Esophagus mucosa (tissue), 1 donor: ENCODE measurements at regions not wholly inside any gene's neighbourhood (a gene's known extent, or its start where the extent isn't known, plus 50 kb on each side); places are given as distances from the start of the nearest gene placed in this dataset.

Experiments used
- ATAC-seq: fragments of 200-7000 bp; cut with Tn5 transposase; one replicate; pipeline ENCODE4 v1.9.1; 2020
- donor health status: DM: yes; HTN: yes; CAD: no.

DNA sequence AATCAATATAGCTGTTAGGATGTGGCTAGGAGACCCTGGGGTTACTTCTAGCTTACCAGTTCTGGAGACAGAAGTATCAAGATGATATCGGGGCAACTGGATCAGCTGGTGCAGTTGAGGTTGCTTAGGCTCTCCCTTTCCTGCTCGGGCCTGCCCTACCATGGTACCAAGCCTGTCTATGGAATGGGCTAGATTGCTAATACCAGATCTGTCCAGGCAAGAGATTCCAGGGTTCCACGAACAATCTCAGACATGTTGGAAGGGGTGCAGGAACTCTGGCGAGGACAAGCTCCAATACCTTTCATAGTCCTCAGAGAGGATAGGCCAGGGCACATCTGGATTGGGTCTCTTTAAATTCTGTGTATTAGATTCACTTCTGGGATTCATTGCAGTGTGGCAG is 53.8 kb downstream of the ADM start:
- peak; percentile 71 for ATAC-seq

DNA sequence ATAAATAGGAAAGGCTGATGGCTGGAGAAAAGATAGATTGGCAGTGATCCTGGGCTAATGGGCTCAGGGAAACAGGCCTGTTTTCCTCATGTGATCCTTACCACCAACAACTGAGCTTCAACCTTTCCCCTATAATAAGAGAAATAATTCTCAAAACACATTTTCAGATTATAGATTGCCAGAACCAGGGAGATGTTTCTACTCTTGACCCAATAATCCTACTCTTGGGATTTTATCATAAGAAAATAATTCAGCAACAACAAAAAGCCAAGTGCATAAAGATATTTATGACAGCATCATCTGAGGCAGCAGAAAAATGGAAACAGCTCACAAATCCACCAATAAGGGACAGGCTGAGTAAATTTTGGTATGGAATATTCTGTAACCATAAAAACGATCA is 54.3 kb downstream of the ADM start:
- no peak for ATAC-seq

GRCh38 chr11:10360835-10361234 is 56.0 kb downstream of the ADM start:
- no peak for ATAC-seq

GRCh38 chr11:10365045-10365444 is 60.2 kb downstream of the ADM start:
- ATAC-seq, result no peak

DNA sequence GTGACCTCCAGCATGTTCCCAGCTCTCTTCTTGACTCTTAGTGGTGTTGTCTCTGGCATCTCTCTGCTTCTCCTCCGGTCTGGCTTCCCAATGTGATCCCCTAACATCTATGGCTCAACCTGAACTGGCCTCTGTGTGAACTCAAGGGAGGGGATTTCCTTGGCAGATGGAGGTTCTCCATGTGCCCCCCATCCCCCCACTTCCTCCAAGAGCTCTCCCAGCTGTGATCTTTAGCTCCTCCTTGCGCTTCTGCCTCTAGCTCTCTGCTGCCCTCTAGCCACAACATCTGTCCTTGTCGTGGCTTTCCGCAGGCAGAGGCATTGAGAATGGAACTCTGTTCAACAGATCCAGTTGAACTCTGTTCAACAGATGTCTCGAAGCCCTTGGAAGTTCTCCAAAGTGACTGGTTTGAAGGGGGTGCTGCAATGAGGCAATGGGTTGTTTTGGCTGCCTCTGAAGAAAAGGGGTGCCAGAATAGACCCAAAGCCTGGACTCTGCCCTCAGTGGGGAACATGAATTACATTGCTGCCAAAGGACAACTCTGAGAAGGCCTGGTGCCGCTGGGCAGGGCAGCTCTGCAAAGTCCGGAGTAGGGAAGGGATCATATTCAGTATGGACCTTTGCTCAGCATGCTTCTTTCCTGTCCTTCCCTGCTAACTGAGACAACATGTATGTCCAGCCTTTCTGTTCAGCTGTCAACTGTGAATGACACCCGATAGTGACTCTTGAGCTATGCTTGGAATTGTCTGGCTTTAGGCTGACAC is 61.9 kb downstream of the ADM start:
- ATAC-seq, result peak; percentile 76

DNA sequence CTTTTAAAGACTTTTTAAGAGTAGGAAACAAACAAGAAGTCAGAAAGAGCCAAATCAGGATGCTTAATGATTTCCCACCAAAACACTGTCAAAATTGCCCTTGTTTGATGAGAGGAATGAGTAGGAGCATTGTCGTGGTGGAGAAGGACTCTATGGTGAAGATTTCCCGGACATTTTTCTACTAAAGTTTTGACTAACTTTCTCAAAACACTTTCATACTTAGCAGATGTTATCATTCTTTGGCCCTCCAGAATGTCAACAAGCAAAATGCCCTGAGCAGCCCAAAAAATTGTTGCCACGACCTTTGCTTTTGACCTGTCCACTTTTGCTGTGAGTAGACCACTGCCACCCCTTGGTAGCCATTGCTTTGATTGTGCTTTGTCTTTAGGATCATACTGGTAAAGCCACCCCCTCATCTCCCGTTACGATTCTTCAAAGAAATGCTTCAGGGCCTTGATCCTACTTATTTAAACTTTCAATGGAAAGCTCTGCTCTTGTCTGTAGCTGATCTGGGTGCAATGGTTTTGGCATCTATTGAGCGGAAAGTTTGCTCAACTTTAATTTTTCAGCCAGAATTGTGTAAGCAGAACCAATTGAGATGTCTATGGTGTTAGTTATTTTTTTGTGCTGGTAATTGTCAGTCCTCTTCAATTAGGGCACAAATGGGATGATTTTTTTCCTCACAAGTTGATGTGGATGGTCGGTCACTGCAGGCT is 67.2 kb downstream of the ADM start:
- no peak for ATAC-seq

GRCh38 chr11:10373340-10373739 is 68.5 kb downstream of the ADM start:
- no peak for ATAC-seq

DNA sequence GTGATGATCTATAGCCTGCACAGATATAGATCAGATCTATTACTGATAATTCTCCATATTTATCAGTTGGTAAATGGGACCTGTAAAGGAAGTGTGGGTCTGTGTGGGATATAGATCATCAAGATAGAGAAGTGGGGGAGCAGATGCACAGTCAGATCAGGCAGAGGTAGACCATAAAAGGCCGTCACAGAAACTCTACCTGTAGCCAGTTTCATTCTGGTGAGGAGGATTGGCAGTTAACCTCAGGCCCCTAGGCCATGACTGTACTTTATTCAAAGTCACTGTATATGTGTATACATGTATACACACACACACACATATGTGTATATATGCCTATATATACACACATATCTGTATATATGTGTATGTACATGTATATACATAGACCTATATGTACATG is 69.1 kb downstream of the ADM start:
- no peak for ATAC-seq

DNA sequence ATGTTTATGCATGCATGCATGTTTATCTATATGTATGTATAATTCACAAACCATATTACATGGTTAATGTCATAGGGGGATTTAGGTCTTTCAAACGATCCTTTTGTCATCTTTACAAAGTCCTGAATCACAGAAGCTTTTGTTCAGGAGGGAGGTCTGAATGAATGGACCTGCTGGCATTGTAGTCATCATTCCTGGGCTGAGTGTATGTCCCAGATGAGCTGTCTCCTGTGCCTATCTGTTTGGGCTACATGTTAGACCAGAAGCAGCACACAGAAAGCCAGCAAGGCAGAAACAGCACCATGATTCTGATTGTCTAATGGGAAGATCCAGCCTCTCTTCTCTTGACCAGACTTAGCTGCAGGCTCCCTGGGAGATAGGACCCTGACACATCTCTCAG is 69.5 kb downstream of the ADM start:
- ATAC-seq, result no peak

DNA sequence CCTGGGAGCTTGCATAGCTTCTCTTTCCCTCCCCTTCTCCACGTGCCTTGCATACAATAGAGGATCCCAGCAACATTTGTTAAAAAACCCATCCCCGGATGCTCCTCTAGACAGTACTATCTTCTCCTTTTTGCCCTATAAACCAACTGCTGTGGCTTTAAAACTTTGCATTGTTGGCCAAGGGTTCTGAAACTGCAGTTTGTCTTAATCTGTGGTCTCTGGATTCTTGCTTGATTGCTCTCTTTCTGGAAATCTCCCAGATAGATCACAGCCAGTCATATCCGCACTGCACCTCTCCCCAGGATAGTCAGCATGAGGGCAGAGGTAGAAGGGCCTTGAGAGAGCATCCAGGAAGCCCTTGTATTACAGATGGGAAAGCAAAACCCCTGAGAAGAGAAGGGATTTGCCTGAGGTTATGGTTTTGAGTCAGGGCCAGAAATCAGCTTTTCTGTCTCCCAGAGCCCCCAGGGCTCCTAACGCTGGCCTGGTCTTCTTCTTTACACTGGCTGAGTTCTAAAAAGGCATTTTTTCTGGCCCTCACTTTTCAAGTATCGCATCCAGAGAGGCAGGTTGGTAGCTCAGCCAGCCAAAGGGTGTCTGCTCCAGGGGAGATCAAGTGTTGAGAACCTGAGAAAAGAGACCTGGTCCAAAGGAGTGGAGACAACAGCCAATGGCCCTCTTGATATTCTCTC is 70.6 kb downstream of the ADM start:
- no peak for ATAC-seq

GRCh38 chr11:10376061-10376460 is 71.2 kb downstream of the ADM start:
- no peak for ATAC-seq

GRCh38 chr11:10377183-10377582 is 72.3 kb downstream of the ADM start:
- ATAC-seq, result no peak

DNA sequence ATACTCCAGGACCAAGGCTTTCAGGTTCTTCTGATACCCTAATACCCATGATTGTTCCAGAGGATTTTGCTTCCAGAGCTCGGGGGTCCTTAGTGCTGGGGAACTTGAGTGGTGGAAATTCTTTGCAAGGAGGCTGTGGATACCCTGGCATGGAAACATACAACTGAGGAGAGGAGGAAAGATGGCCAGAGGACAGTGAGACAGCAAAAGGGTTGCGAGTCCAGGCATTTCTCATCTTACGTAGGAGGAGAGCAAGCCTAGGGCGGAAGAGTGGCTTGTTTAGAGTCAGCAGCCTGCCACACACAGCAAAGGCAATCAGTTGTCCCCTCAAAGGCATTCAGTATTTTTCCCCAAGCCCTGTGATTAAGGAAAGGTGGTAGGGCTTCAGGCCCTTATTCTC is 73.5 kb downstream of the ADM start:
- no peak for ATAC-seq

DNA sequence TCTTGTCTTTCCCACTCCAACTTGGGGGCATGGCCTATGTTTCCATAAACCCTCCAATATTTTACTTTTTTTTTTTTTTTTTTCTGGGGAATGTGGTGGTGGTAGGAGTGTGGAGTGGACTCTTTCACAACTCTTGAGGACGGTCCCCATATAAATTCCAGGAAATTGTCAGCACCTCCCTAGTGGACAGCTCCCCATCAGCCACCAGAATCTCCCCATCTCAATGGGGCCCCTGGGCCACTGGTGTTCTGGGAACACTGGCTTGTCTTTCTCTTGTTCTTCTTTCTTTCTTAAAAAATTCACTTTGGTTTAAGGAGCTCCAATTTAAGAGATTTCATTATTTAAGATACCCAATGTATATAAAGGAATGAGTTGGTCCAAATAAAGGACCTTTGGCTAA is 74.1 kb downstream of the ADM start:
- peak; percentile 45 for ATAC-seq

DNA sequence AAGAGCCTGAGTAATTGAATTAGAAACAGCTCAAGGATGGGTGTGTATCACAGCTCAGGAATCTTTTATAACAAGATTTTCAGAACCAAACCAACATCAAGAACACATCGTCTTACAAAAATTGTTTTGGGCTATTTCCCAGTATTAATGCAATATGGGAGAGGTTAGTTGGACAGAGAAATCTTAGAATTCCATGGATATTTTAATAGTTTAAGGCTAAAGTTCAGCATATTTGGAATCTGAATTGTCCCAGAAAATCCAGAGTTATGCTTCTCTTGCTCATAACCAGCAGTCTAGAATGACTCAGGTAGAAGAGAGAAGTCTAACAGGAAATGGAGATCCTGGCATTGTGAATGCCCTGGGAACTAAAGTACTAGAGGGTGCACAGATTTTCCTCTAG is 74.6 kb downstream of the ADM start:
- ATAC-seq, result peak; percentile 8

- peak; percentile 52 for ATAC-seq
Measured at GRCh38 chr11:10379871-10380568, 75.0 kb upstream of the AMPD3 start.

GRCh38 chr11:10380921-10381320 is 74.1 kb upstream of the AMPD3 start:
- ATAC-seq, result no peak

DNA sequence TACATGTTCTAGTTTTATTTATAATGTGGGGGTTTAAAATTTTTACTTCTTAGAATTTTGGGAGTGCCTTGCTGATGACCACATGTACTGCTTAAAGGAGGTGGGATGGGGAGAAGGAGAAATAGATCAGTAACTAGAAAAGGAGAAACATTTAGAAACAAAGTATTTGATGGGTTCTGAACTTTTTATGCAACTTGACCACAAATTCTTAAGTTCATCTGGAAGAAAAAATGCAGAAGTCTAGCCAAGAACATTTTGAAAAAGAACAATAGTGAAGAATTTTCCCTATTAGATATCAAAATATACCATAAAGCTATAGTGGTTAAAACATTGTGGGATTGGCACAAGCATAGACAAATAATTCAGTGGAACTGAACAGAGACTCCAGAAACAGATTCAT is 73.3 kb upstream of the AMPD3 start:
- no peak for ATAC-seq

- peak; percentile 46 for ATAC-seq
Measured at GRCh38 chr11:10382518-10382917, 72.5 kb upstream of the AMPD3 start.

GRCh38 chr11:10385696-10386095 is 69.4 kb upstream of the AMPD3 start:
- no peak for ATAC-seq

GRCh38 chr11:10386361-10386760 is 68.7 kb upstream of the AMPD3 start:
- ATAC-seq, result no peak

DNA sequence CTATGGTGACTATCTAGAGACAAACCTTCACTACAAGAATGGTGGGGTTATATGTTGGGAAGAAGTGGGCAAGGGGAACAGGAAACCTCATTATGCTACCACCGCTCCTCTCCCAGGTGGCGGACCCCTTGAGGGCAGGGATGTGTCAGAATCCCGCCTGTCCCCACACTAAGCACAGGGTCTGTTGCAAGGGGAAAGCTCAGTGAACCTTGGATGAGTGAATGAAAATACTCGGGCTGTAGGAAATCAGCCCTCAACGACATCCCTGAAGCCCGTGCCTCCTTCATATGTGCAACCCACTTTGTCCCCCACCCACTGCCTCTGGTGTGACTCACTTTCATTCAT is 68.2 kb upstream of the AMPD3 start:
- ATAC-seq, result no peak
